LNCAP (cell line): ENCODE measurements at regions not wholly inside any gene's neighbourhood (a gene's known extent, or its start where the extent isn't known, plus 50 kb on each side); places are given as distances from the start of the nearest gene placed in this dataset.
A peak's percentile ranks its signal among the peaks of the same experiment; 100 is the strongest.

Experiments used
- TF ChIP-seq, protein P1 (sequence below): fragments of 450-650 bp; IDR thresholded peaks from 2 replicates; pipeline ENCODE4 v1.5.1; 2017; ENCODE audit warnings: mild to moderate bottlenecking

DNA sequence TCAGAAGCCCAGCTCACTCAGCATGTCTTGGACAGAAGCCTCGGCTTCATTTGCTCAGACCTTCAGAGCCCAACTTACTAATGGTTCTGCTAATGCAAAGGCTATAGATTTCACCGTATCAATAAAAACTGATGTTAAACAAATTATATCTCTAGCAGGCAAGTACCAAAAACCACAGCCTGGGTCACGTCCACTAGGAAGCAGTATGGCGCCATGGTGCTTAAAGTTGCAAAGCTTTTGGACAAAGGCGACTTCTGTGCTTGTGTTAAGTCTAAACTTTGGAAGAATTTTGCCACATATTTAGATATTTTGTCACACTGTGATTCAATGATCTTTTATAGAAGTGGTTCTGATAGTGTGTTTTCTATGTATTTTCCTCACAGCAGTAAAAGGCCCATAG, 276.8 kb upstream of the PARD3B start:
- TF ChIP-seq, protein P1, sequence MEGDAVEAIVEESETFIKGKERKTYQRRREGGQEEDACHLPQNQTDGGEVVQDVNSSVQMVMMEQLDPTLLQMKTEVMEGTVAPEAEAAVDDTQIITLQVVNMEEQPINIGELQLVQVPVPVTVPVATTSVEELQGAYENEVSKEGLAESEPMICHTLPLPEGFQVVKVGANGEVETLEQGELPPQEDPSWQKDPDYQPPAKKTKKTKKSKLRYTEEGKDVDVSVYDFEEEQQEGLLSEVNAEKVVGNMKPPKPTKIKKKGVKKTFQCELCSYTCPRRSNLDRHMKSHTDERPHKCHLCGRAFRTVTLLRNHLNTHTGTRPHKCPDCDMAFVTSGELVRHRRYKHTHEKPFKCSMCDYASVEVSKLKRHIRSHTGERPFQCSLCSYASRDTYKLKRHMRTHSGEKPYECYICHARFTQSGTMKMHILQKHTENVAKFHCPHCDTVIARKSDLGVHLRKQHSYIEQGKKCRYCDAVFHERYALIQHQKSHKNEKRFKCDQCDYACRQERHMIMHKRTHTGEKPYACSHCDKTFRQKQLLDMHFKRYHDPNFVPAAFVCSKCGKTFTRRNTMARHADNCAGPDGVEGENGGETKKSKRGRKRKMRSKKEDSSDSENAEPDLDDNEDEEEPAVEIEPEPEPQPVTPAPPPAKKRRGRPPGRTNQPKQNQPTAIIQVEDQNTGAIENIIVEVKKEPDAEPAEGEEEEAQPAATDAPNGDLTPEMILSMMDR = peak; percentile 35; the same call in 1 of the 2 replicates

DNA sequence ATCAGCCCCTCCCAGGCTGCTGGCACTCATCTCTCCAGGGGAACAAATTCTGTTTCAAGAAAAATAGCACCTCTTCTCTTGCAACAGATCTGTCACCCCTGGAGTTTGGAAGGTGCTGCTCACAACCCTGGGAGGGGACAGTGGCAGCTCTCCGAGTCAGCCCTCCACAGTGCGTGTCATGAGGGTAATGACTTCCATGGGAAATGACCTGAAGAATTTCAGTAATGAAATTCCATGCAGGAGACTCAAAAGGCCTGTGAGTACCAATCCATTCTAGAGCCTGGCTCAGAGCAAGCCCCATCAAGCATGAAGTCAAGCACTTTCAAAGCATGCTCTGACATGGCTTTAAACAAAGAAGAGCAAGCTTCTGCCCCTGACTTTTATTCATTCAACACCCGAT, 276.3 kb upstream of the PARD3B start:
- TF ChIP-seq, protein P1 = no peak

DNA sequence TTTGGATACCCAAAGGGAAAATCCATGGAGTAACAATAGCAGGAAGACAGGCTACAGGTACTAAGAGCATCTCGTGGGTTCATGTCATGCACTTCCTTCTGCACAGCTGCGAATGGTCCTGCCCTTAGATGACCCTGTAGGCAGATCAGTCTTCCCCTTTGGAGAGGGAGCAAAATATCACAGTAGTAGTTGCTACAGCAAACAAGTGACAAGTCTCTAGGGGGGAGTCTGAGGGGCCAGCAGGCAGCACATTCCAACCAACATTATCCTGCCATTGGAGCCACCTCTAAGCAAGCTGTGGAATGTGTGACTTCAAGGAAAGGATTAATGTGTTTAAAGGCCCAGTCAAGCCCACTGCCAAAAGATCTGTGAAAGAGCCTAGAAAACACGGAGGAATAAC, 273.2 kb upstream of the PARD3B start:
- TF ChIP-seq, protein P1 = no peak

DNA sequence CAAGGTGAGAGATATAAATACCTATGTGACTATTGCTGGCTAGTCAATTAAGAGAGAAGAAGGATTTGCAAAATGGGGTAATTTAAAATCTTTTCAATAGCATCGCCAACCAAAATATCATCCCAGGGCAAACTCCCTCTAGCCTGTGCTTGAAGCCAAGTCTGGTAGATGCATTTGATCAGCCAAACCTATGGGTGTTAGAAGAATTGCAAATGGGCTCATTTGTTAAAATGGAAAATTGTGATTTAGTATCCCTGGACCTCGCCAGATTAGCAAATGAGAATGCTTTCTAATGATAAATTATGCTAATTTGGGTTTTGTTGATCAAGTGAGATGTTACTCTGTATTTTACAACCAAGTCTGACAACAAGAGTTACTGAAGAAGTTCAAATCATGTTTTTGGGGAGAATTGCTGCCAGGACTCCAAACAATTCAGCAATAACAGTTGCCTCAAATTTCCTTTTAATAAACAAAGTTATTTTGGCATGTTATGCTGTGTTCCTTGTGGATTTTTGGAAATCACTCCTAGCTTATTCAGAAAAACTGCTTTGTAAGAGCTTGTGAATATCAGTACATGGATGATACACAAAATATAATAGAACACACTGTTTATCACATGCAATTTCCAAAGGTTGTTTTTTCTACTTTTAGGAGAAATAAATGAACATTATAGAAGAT, 272.5 kb upstream of the PARD3B start:
- TF ChIP-seq, protein P1 = no peak

DNA sequence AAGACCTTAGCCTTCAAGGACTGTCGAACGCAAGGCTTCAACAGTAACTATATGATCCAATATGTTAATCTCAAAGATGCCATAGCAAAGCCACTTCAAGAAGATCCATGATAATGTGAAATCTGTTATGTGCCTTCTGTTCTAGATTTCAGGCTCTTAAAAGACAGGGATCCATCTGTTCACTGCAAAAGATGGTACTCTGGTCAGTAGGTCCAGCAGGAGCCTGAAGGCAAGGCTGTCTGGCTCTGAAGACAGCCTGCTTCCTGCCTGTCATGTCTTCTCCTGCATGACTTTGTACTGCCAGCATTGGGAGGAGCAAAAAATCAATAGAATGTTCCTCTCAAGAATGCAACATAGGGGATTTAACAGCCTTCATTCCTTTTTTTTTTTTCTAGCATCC, 270.8 kb upstream of the PARD3B start:
- TF ChIP-seq, protein P1 = no peak

DNA sequence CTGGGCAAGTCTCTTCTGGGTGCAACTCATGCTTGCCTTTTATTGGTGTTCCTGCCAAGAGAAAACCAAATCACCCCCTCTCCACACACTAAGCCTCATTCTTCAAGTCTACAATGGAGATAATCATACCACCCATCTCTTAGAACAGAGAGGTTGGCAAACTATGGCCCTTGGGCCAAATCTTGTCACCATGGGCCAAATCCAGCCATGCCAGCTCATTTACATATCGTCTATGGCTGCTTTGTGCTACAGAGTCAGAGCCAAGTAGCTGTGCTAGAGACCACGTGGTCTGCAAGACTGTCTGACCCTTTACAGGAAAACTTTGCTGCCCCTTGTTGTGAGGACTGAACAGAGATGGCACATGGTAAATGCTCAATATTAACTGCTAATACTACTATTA, 270.3 kb upstream of the PARD3B start:
- TF ChIP-seq, protein P1 = no peak

DNA sequence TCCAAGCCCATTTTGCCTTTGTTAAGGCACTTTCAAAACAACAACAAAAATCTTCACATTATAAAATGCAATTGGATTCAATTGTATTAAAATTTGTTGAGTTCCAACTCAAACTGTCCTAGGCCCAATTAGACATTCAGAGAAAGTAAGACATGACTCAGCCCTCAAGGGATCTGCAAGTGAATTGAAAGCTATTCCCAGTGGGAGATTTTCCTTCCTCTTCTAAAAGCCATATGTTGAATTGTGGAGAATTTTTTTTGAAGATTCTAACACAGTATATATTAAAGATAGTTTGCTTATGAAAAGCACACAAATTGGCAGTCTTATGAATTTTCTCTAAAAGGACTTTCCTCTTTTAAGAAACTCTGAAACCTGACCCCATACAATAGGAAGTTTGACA, 268.0 kb upstream of the PARD3B start:
- TF ChIP-seq, protein P1 = no peak

DNA sequence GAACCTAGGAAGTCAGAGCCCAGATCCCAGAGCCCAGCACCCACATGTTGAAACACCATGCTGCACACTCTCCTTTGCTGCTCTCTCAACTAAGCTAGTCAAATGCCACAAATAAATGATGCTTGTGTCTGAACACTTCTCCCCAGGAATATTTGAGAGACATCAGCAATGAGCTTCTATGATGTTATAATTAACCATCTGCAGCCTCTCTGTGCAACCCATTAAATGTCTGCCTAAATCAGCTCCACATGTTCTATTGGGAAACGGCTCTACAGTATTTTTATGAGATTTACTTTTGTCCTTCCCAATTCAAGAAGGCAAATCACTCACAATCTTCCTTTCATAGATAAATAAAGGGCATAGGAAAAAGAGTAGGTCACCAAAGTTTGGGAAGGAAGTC, 266.8 kb upstream of the PARD3B start:
- TF ChIP-seq, protein P1 = no peak
